Cardiac muscle cell (in vitro differentiated cells and primary cell): ENCODE measurements at regions not wholly inside any gene's neighbourhood (a gene's known extent, or its start where the extent isn't known, plus 50 kb on each side); places are given as distances from the start of the nearest gene placed in this dataset.

Source experiments
- DNase-seq, 2 donors: peaks; one replicate each; pipeline versions ENCODE4 v3.0.0 to v3.0.0-alpha.2; 2010 to 2017; ENCODE audit warnings: low read depth in 1 of 2, low spot score in 1 of 2
- H3K27ac ChIP-seq: fragments of 200-600 bp; sonication (generic); 2 replicates; pipeline ENCODE4 v1.5.1; 2016
- H3K27me3 ChIP-seq: fragments of 200-600 bp; sonication (generic); 2 replicates; pipeline ENCODE4 v1.6.0; 2016; ENCODE audit warnings: control low read depth
- H3K36me3 ChIP-seq: fragments of 200-600 bp; sonication (generic); 2 replicates; pipeline ENCODE4 v1.5.1; 2016; ENCODE audit warnings: control low read depth
- H3K4me1 ChIP-seq: fragments of 200-600 bp; sonication (generic); 2 replicates; pipeline ENCODE4 v1.8.1; 2017; ENCODE audit warnings: low read depth, mild to moderate bottlenecking, mixed run types
- H3K4me3 ChIP-seq: fragments of 200-600 bp; sonication (generic); 2 replicates; pipeline ENCODE4 v1.5.1; 2016; ENCODE audit warnings: mild to moderate bottlenecking
- H3K9me3 ChIP-seq: fragments of 200-600 bp; sonication (generic); 2 replicates; pipeline ENCODE4 v1.5.1; 2017; ENCODE audit warnings: low read depth, mild to moderate bottlenecking, control low read depth
- CTCF ChIP-seq: IDR thresholded peaks from 2 replicates; pipeline ENCODE4 v1.5.1; 2012; ENCODE audit warnings: low read depth, mild to moderate bottlenecking, low read length

DNA sequence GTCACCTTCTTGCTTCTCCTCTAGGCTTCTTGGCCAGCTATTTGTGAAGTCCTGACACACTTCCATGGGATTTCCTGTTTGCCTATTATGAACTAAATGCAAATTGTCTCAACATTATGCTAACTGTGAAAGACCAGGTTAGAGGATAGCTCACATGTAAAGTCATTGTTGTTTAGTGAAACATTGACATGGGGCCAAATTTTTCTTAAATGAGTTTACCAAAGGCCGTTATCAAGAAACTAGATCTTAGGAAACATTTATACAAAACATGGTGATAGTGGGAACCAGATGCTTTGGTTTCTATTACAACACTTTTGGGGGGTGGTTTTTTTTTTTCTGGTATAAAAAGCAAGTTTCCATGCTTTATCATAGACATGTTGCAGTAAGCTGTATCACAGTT is 466.8 kb upstream of the FAM241A start:
- no peak for TF ChIP-seq CTCF
- no peak overlapping the region for H3K4me3 ChIP-seq
- H3K36me3 ChIP-seq = no peaks in the 10 kb centered on the region
- no peaks in the 10 kb centered on the region for H3K27me3 ChIP-seq
- H3K9me3 ChIP-seq = no peaks in the 10 kb centered on the region
- peak in 1 of 2 donors; percentile 51 for DNase-seq
- peaks cover 22% of the 10 kb centered on the region for H3K4me1 ChIP-seq
- H3K27ac ChIP-seq = no peak overlapping the region

- H3K4me3 ChIP-seq = no peak overlapping the region
- no peaks in the 10 kb centered on the region for H3K9me3 ChIP-seq
- peaks cover 22% of the 10 kb centered on the region for H3K4me1 ChIP-seq
- no peaks in the 10 kb centered on the region for H3K36me3 ChIP-seq
- H3K27ac ChIP-seq = no peak overlapping the region
- no peak for TF ChIP-seq CTCF
- no peaks in the 10 kb centered on the region for H3K27me3 ChIP-seq
- DNase-seq = peak; percentile 6 to 7
Observed at GRCh38 chr4:111678908-111679307, 466.3 kb upstream of the FAM241A start.

DNA sequence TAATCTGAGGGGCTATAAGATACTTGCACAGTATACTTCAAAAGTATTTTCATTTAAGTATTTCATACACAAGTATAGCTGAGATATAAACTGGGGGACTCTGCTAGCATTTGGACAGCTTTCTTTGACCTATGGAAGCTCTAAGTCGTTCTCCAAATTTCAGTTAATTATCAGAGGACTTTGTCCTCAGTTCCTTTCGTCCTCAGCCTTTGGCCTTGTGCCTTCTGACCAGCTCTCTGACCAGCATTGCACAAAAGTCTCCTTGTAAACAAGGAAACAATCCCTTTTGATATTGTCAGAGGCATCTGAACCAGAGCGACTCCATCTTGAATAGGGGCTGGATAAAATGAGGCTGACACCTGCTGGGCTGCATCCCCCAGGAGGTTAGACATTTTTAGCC is 464.0 kb upstream of the FAM241A start:
- Histone ChIP-seq H3K36me3 (no peaks in the 10 kb centered on the region), H3K9me3 (no peaks in the 10 kb centered on the region), H3K4me3 (no peak overlapping the region), H3K4me1 (peaks cover 21% of the 10 kb centered on the region), H3K27ac (no peak overlapping the region), H3K27me3 (no peaks in the 10 kb centered on the region)
- DNase-seq = no peak
- no peak for TF ChIP-seq CTCF

DNA sequence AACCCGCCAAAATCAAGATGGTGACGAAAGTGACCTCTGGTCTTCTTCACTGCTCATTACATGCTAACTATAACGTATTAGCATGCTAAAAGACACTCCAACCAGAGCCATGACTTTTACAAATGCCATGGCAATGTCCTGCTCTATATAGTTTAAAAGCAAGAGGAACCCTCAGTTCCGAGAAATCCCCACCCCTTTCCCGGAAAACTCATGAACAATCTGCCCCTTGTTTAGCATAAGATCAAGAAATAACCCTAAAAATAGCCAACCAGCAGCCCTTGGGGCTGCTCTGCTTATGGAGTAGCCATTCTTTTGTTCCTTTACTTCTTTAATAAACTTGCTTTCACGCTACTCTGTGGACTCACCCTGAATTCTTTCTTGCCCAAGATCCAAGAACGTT is 463.5 kb upstream of the FAM241A start:
- DNase-seq = no peak
- Histone ChIP-seq H3K27me3 (no peaks in the 10 kb centered on the region), H3K36me3 (no peaks in the 10 kb centered on the region), H3K4me3 (no peak overlapping the region), H3K27ac (no peak overlapping the region), H3K9me3 (no peaks in the 10 kb centered on the region), H3K4me1 (peaks cover 16% of the 10 kb centered on the region)
- TF ChIP-seq CTCF = no peak

GRCh38 chr4:111685205-111685604 is 460.0 kb upstream of the FAM241A start:
- H3K27me3 ChIP-seq = no peaks in the 10 kb centered on the region
- H3K36me3 ChIP-seq = no peaks in the 10 kb centered on the region
- H3K9me3 ChIP-seq = no peaks in the 10 kb centered on the region
- no peak overlapping the region for H3K27ac ChIP-seq
- no peak for DNase-seq
- no peak overlapping the region for H3K4me3 ChIP-seq
- no peak for TF ChIP-seq CTCF
- no peaks in the 10 kb centered on the region for H3K4me1 ChIP-seq

- Histone ChIP-seq H3K4me3 (no peak overlapping the region), H3K4me1 (peaks cover 3% of the 10 kb centered on the region), H3K36me3 (no peaks in the 10 kb centered on the region), H3K27ac (no peak overlapping the region), H3K27me3 (no peaks in the 10 kb centered on the region), H3K9me3 (no peaks in the 10 kb centered on the region)
- peak in 1 of 2 donors; percentile 68 for DNase-seq
- TF ChIP-seq CTCF = no peak
Observed at GRCh38 chr4:111689214-111689613, 456.0 kb upstream of the FAM241A start.
